ENCODE measurements at regions not wholly inside any gene's neighbourhood (a gene's known extent, or its start where the extent isn't known, plus 50 kb on each side); places are given as distances from the start of the nearest gene placed in this dataset.

- CTCF ChIA-PET: interaction anchor here (0.8 to 1.4 kb wide), 4 partner anchors 24 to 175 kb away, joined by 3 to 5 read pairs (median 3); no protein-coding TSS in a partner anchor
- POLR2A ChIA-PET: no interaction called here
- peak; percentile 79 for DNase-seq (ENCODE audit: extremely low spot score)
- TF ChIP-seq CTCF (IDR thresholded peaks at IDR 0.05; ENCODE audit: control extremely low read depth, extremely low read depth, low read depth, missing control alignments): no peak
Measured at GRCh38 chr9:134267881-134268724, 58.2 kb upstream of the RXRA start.

- TF ChIP-seq CTCF (IDR thresholded peaks at IDR 0.05; ENCODE audit: control extremely low read depth, extremely low read depth, low read depth, missing control alignments): no peak
Measured at GRCh38 chr9:134268747-134269146, 57.5 kb upstream of the RXRA start.

GRCh38 chr9:134271338-134272301 lies 54.6 kb upstream of the RXRA start:
- ChIA-PET CTCF (no interaction called here), POLR2A (no interaction called here)
- TF ChIP-seq CTCF (IDR thresholded peaks at IDR 0.05; ENCODE audit: control extremely low read depth, extremely low read depth, low read depth, missing control alignments): no peak
- DNase-seq (ENCODE audit: extremely low spot score): no peak

More at GRCh38 chr9:134268747-134269146, 57.5 kb upstream of the RXRA start:
- ChIA-PET POLR2A (no interaction called here), CTCF (interaction anchor here (0.8 to 1.1 kb wide), 4 partner anchors 8 to 174 kb away, joined by 3 to 5 read pairs (median 3); no protein-coding TSS in a partner anchor)
- no peak for DNase-seq (ENCODE audit: extremely low spot score)

GRCh38 chr9:134272302-134273023 lies 53.8 kb upstream of the RXRA start:
- POLR2A ChIA-PET: no interaction called here
- no peak for DNase-seq (ENCODE audit: extremely low spot score)
- CTCF ChIA-PET: no interaction called here
- TF ChIP-seq CTCF (IDR thresholded peaks at IDR 0.05; ENCODE audit: control extremely low read depth, extremely low read depth, low read depth, missing control alignments): no peak

- no peak for DNase-seq (ENCODE audit: extremely low spot score)
- no peak for TF ChIP-seq CTCF (IDR thresholded peaks at IDR 0.05; ENCODE audit: control extremely low read depth, extremely low read depth, low read depth, missing control alignments)
- CTCF ChIA-PET: interaction anchor here (1.0 kb wide), 1 partner anchor 90 kb away, joined by 3 read pairs; no protein-coding TSS in a partner anchor
- POLR2A ChIA-PET: no interaction called here
Measured at GRCh38 chr9:134273647-134274046, 52.6 kb upstream of the RXRA start.

GRCh38 chr9:134275375-134275774 lies 50.9 kb upstream of the RXRA start:
- POLR2A ChIA-PET: no interaction called here
- no peak for TF ChIP-seq CTCF (IDR thresholded peaks at IDR 0.05; ENCODE audit: control extremely low read depth, extremely low read depth, low read depth, missing control alignments)
- CTCF ChIA-PET: no interaction called here
- DNase-seq (ENCODE audit: extremely low spot score): no peak

Data from GM10248 (cell line).